ENCODE measurements at regions not wholly inside any gene's neighbourhood (a gene's known extent, or its start where the extent isn't known, plus 50 kb on each side); places are given as distances from the start of the nearest gene placed in this dataset.

DNA sequence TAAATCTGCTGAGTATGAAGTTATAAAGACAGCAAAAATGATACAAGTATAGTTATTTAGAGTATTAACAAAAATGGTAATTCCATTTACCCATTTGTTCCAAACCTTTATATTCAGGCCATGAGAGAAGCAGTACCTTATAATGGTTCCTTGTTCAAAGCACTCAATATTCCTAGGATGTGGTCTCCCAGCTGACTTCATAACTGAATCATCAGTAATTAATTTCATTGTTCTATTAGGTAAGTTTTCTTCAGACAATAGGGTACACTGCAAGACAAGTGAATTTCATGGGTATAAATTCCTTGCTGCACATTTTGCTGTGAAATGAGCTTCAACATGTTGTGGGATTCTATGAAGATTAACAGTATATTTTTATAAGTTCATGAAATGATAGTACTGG lies 550.8 kb upstream of the ZEB2 start:
- ChIA-PET POLR2A (no interaction called here), RAD21 (ENCODE audit: low non-redundant PET in 1 of 2, low total read pairs in 2 of 2, uncharacterized antibody in 2 of 2, unreplicated experiment in 2 of 2) (no interaction called here), CTCF (no interaction called here)
- no peak for DNase-seq (ENCODE audit: low read depth, low spot score)
- intact Hi-C loops (cut with micrococcal nuclease): no loop called here
- Histone ChIP-seq H4K20me1 (ENCODE audit: insufficient read depth) (no peaks in the 10 kb centered on the region), H3K4me1 (ENCODE audit: control insufficient read depth in 1 of 2, insufficient read depth in 2 of 2, low read length in 2 of 2) (no peaks in the 10 kb centered on the region), H3K9ac (ENCODE audit: low read length) (no peak overlapping the region), H3K9me2 (ENCODE audit: insufficient read depth) (no peaks in the 10 kb centered on the region; the same call in 1 of the 2 replicates), H3K27ac (ENCODE audit: low read depth, low read length) (no peak overlapping the region), H3K79me2 (ENCODE audit: insufficient read depth, low read length) (no peaks in the 10 kb centered on the region), H3K4me3 (replicated peaks in 1 of 2; ENCODE audit: low read depth in 1 of 2, low read length in 2 of 2) (no peak overlapping the region), H3K9me3 (ENCODE audit: control insufficient read depth in 1 of 2, insufficient read depth in 1 of 2, low read depth in 1 of 2, low read length in 2 of 2) (no peaks in the 10 kb centered on the region), H3K4me2 (ENCODE audit: low read length) (no peak overlapping the region), H3K36me3 (ENCODE audit: control insufficient read depth in 1 of 2, insufficient read depth in 2 of 2, low read length in 2 of 2) (no peaks in the 10 kb centered on the region), H2AFZ (ENCODE audit: low read depth, low read length, poor library complexity, severe bottlenecking) (no peak overlapping the region), H3K27me3 (ENCODE audit: insufficient read depth, low read length) (no peaks in the 10 kb centered on the region)
- ATAC-seq: no peak
- TF ChIP-seq, protein P1, sequence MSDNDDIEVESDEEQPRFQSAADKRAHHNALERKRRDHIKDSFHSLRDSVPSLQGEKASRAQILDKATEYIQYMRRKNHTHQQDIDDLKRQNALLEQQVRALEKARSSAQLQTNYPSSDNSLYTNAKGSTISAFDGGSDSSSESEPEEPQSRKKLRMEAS (IDR thresholded peaks at IDR 0.05): no peak
- TF ChIP-seq JUND (IDR thresholded peaks at IDR 0.05) (no peak), TCF7L2 (IDR thresholded peaks at IDR 0.05; ENCODE audit: borderline replicate concordance, extremely low read depth, insufficient read depth, insufficient read length) (no peak)
- TF ChIP-seq, protein P2, sequence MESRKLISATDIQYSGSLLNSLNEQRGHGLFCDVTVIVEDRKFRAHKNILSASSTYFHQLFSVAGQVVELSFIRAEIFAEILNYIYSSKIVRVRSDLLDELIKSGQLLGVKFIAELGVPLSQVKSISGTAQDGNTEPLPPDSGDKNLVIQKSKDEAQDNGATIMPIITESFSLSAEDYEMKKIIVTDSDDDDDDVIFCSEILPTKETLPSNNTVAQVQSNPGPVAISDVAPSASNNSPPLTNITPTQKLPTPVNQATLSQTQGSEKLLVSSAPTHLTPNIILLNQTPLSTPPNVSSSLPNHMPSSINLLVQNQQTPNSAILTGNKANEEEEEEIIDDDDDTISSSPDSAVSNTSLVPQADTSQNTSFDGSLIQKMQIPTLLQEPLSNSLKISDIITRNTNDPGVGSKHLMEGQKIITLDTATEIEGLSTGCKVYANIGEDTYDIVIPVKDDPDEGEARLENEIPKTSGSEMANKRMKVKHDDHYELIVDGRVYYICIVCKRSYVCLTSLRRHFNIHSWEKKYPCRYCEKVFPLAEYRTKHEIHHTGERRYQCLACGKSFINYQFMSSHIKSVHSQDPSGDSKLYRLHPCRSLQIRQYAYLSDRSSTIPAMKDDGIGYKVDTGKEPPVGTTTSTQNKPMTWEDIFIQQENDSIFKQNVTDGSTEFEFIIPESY (IDR thresholded peaks at IDR 0.05; ENCODE audit: extremely low read depth, insufficient replicate concordance, low read length): no peak
- no TSS peak for BruUV-seq (replicated peaks)

DNA sequence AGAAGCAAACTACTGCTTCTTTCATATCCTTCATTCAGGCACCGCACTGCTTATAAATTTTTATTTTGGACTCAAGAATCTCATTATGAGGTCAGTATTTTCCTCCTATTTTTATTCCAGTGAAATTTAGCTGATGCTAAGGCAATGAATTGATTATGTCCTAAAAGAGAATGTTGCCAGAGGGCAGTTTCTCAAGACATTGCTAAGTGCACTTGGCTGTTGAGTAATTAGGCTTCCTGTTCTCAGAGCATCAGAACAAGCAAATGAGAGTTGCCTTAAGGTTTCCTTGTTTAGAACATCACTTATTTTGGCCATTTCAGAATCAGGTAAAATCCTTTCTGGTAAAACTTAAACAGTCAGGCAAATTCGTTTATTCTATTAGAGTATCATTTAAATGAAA lies 548.6 kb upstream of the ZEB2 start:
- no peaks in the 10 kb centered on the region for H3K4me1 ChIP-seq (ENCODE audit: control insufficient read depth in 1 of 2, insufficient read depth in 2 of 2, low read length in 2 of 2)
- no peaks in the 10 kb centered on the region for H3K27me3 ChIP-seq (ENCODE audit: insufficient read depth, low read length)
- H3K9me3 ChIP-seq (ENCODE audit: control insufficient read depth in 1 of 2, insufficient read depth in 1 of 2, low read depth in 1 of 2, low read length in 2 of 2): no peaks in the 10 kb centered on the region
- H3K36me3 ChIP-seq (ENCODE audit: control insufficient read depth in 1 of 2, insufficient read depth in 2 of 2, low read length in 2 of 2): no peaks in the 10 kb centered on the region
- CTCF ChIA-PET: no interaction called here
- H4K20me1 ChIP-seq (ENCODE audit: insufficient read depth): no peaks in the 10 kb centered on the region
- RAD21 ChIA-PET (ENCODE audit: low non-redundant PET in 1 of 2, low total read pairs in 2 of 2, uncharacterized antibody in 2 of 2, unreplicated experiment in 2 of 2): no interaction called here
- H2AFZ ChIP-seq (ENCODE audit: low read depth, low read length, poor library complexity, severe bottlenecking): no peak overlapping the region
- H3K4me3 ChIP-seq (replicated peaks in 1 of 2; ENCODE audit: low read depth in 1 of 2, low read length in 2 of 2): no peak overlapping the region
- no peak overlapping the region for H3K27ac ChIP-seq (ENCODE audit: low read depth, low read length)
- no peaks in the 10 kb centered on the region for H3K79me2 ChIP-seq (ENCODE audit: insufficient read depth, low read length)
- H3K9ac ChIP-seq (ENCODE audit: low read length): no peak overlapping the region
- DNase-seq (ENCODE audit: low read depth, low spot score) (no peak), ATAC-seq (no peak)
- H3K9me2 ChIP-seq (ENCODE audit: insufficient read depth): no peaks in the 10 kb centered on the region; the same call in 1 of the 2 replicates
- TF ChIP-seq SIN3A (IDR thresholded peaks at IDR 0.05; ENCODE audit: low read depth): no peak
- TF ChIP-seq EZH2phosphoT487 (IDR thresholded peaks at IDR 0.05; ENCODE audit: borderline replicate concordance): no peak
- TF ChIP-seq ZNF274 (IDR thresholded peaks at IDR 0.05; ENCODE audit: low read depth, low read length): no peak
- no peak for TF ChIP-seq POLR2A (IDR thresholded peaks at IDR 0.05; ENCODE audit: borderline replicate concordance, extremely low read depth, insufficient read depth, insufficient read length)
- TF ChIP-seq POLR2AphosphoS5 (IDR thresholded peaks at IDR 0.05; ENCODE audit: low read depth, low read length): no peak
- TF ChIP-seq EGR1 (IDR thresholded peaks at IDR 0.05; ENCODE audit: low read depth): no peak
- TF ChIP-seq RAD21 (IDR thresholded peaks at IDR 0.05; ENCODE audit: low read depth): no peak
- no peak for TF ChIP-seq ZFX (IDR thresholded peaks at IDR 0.05)
- no peak overlapping the region for H3K4me2 ChIP-seq (ENCODE audit: low read length)
- BruUV-seq (replicated peaks): no TSS peak
- intact Hi-C loops (cut with micrococcal nuclease): no loop called here
- POLR2A ChIA-PET: no interaction called here
